Stomach (tissue), 8 donors: ENCODE measurements at regions not wholly inside any gene's neighbourhood (a gene's known extent, or its start where the extent isn't known, plus 50 kb on each side); places are given as distances from the start of the nearest gene placed in this dataset.
"Not testable (repeated sequence)": the region's sequence is repeated elsewhere in the genome, so short reads cannot be mapped to it uniquely, and the experiment has no call there.

Source experiments
- DNase-seq, 2 donors: peaks; one replicate each; pipeline versions ENCODE4 v3.0.0 to v3.0.0-alpha.2; 2013 to 2019
- H3K27ac ChIP-seq, 5 donors: fragments of 200-600 bp in 4 of 5; sonication (generic) in 4 of 5; one replicate each; pipeline ENCODE4 v1.5.1; 2013 to 2019; ENCODE audit warnings: mild to moderate bottlenecking in 1 of 5, moderate library complexity in 1 of 5
- H3K27me3 ChIP-seq, 3 donors: fragments of 200-600 bp; sonication (generic); one replicate each; pipeline ENCODE4 v1.5.1; 2017 to 2019; ENCODE audit warnings: mixed run types in 1 of 3
- H3K36me3 ChIP-seq, 4 donors: fragments of 200-600 bp; sonication (generic); 1 replicate in 3 of 4; 2 replicates in 1 of 4; pipeline ENCODE4 v1.5.1; 2016 to 2019
- H3K4me1 ChIP-seq, 4 donors: fragments of 200-600 bp; sonication (generic); one replicate each; pipeline ENCODE4 v1.5.1; 2016 to 2019
- H3K4me3 ChIP-seq, 4 donors: fragments of 200-600 bp; sonication (generic) in 3 of 4; one replicate each; pipeline ENCODE4 v1.5.1; 2016 to 2019; ENCODE audit warnings: mild to moderate bottlenecking in 1 of 4
- H3K9me3 ChIP-seq, 4 donors: fragments of 200-600 bp; sonication (generic); one replicate each; pipeline ENCODE4 v1.5.1; 2016 to 2019
- CTCF ChIP-seq, 7 experiments: fragments of 450-650 bp in 4 of 7; fragments of 200-600 bp in 3 of 7; sonication (generic) in 3 of 7; IDR thresholded peaks; one replicate each; pipeline ENCODE4 v1.5.1; 2016 to 2019; ENCODE audit warnings: antibody characterized with exemption in 7 of 7, control low read depth in 2 of 7, mild to moderate bottlenecking in 1 of 7
- EP300 ChIP-seq: sonication (generic); formaldehyde crosslinking; IDR thresholded peaks from one replicate; pipeline ENCODE4 v1.6.1; 2017; ENCODE audit warnings: antibody characterized with exemption
- POLR2A ChIP-seq, 4 donors: fragments of 450-650 bp; IDR thresholded peaks; one replicate each; pipeline ENCODE4 v1.6.1; 2016; ENCODE audit warnings: antibody characterized with exemption in 4 of 4, control low read depth in 2 of 4, mild to moderate bottlenecking in 1 of 4, moderate library complexity in 1 of 4
- POLR2AphosphoS5 ChIP-seq, 3 donors: sonication (generic); formaldehyde crosslinking; IDR thresholded peaks; one replicate each; pipeline ENCODE4 v1.6.1; 2016; ENCODE audit warnings: antibody characterized with exemption in 3 of 3
- WGBS, 5 donors: extraction: QIAGEN DNeasy Blood & Tissue Kit in 3 of 5; methylation state at CpG; one replicate each; pipeline versions ENCODE4 v1.1.5 to v1.1.7; 2013 to 2018; 5-methylcytosine and 5-hydroxymethylcytosine counted together
- intact Hi-C: fragments of 100-400 bp; cut with DNase I; formaldehyde crosslinking; loops from one replicate; pipeline ENCODE4 v1.15.1; 2023; ENCODE audit warnings: low total_unique reads
- donor health status: healthy with polysubstance abuse.
- donor health status: Bipolar disorder and iron deficiency.
- donor health status: healthy.

- H3K27ac ChIP-seq, result no peak overlapping the region
- H3K4me3 ChIP-seq, result no peak overlapping the region
- no peaks in the 10 kb centered on the region for H3K36me3 ChIP-seq
- H3K27me3 ChIP-seq, result no peaks in the 10 kb centered on the region
- no peaks in the 10 kb centered on the region for H3K4me1 ChIP-seq
- no peaks in the 10 kb centered on the region for H3K9me3 ChIP-seq
- intact Hi-C loops, result no loop called here
- no peak for TF ChIP-seq POLR2A (IDR thresholded peaks at IDR 0.05)
- TF ChIP-seq CTCF (IDR thresholded peaks at IDR 0.05), result no peak
- TF ChIP-seq EP300, result no peak
- no peak for TF ChIP-seq POLR2AphosphoS5 (IDR thresholded peaks at IDR 0.05)
- DNase-seq, result no peak
- WGBS, 5 donors, result 54 to 83% (median 77%) methylated on average over 4 to 7 of the region's 7 CpGs
Measured at GRCh38 chr2:209160800-209161588, 262.9 kb upstream of the MAP2 start.

- H3K27me3 ChIP-seq, result no peaks in the 10 kb centered on the region
- H3K36me3 ChIP-seq, result no peaks in the 10 kb centered on the region
- no peaks in the 10 kb centered on the region for H3K9me3 ChIP-seq
- intact Hi-C loops, result no loop called here
- WGBS, 5 donors, result 55 to 65% (median 62%) methylated on average over 2 of the region's 2 CpGs
- no peak overlapping the region for H3K4me3 ChIP-seq
- no peaks in the 10 kb centered on the region for H3K4me1 ChIP-seq
- TF ChIP-seq POLR2AphosphoS5 (IDR thresholded peaks at IDR 0.05), result no peak
- no peak for TF ChIP-seq EP300
- no peak for TF ChIP-seq POLR2A (IDR thresholded peaks at IDR 0.05)
- no peak for TF ChIP-seq CTCF (IDR thresholded peaks at IDR 0.05)
- no peak for DNase-seq
- no peak overlapping the region for H3K27ac ChIP-seq
Measured at GRCh38 chr2:209162129-209162528, 261.7 kb upstream of the MAP2 start.

GRCh38 chr2:209181984-209182383, 241.9 kb upstream of the MAP2 start:
- H3K27me3 ChIP-seq, result no peaks in the 10 kb centered on the region
- WGBS, 5 donors, result 10 to 33% (median 23%) methylated on average over 2 of the region's 2 CpGs
- no peak for DNase-seq
- H3K9me3 ChIP-seq, result peaks cover 0 to 14% (median 0%) of the 10 kb centered on the region in 4 donors
- intact Hi-C loops, result no loop called here
- no peaks in the 10 kb centered on the region for H3K4me1 ChIP-seq
- no peak overlapping the region for H3K27ac ChIP-seq
- H3K36me3 ChIP-seq, result no peaks in the 10 kb centered on the region
- TF ChIP-seq POLR2A (IDR thresholded peaks at IDR 0.05), result no peak
- TF ChIP-seq EP300, result no peak
- no peak for TF ChIP-seq CTCF (IDR thresholded peaks at IDR 0.05)
- TF ChIP-seq POLR2AphosphoS5 (IDR thresholded peaks at IDR 0.05), result no peak
- H3K4me3 ChIP-seq, result no peak overlapping the region

GRCh38 chr2:209186886-209187285, 237.0 kb upstream of the MAP2 start:
- H3K27ac ChIP-seq, DNase-seq, H3K36me3 ChIP-seq, H3K4me1 ChIP-seq, H3K9me3 ChIP-seq, H3K4me3 ChIP-seq, H3K27me3 ChIP-seq, intact Hi-C loops: not testable (repeated sequence)
- 84 to 100% (median 94%) methylated on average over 1 of the region's 1 CpG for WGBS, 5 donors

GRCh38 chr2:209189893-209190292, 234.0 kb upstream of the MAP2 start:
- intact Hi-C loops, result no loop called here
- TF ChIP-seq POLR2A (IDR thresholded peaks at IDR 0.05) (no peak), CTCF (IDR thresholded peaks at IDR 0.05) (no peak), POLR2AphosphoS5 (IDR thresholded peaks at IDR 0.05) (no peak), EP300 (no peak)
- 38 to 67% (median 59%) methylated on average over 1 of the region's 1 CpG for WGBS, 5 donors

More at GRCh38 chr2:209189893-209190292, 234.0 kb upstream of the MAP2 start:
- H3K27ac ChIP-seq, result no peak overlapping the region
- no peaks in the 10 kb centered on the region for H3K9me3 ChIP-seq
- H3K4me3 ChIP-seq, result no peak overlapping the region
- H3K36me3 ChIP-seq, result no peaks in the 10 kb centered on the region
- no peaks in the 10 kb centered on the region for H3K27me3 ChIP-seq
- DNase-seq, result no peak
- no peaks in the 10 kb centered on the region for H3K4me1 ChIP-seq
